NCI-H1930 (cell line): ENCODE measurements at regions not wholly inside any gene's neighbourhood (a gene's known extent, or its start where the extent isn't known, plus 50 kb on each side); places are given as distances from the start of the nearest gene placed in this dataset.

Experiments
- DNase-seq, 2 experiments: peaks; one replicate each; lab custom pipeline; 2025; lab: John Stamatoyannopoulos, UW

GRCh38 chr9:95756986-95757385 is 118.5 kb upstream of the ERCC6L2 start:
- DNase-seq, result no peak

- no peak for DNase-seq
Observed at GRCh38 chr9:95756101-95756500, 119.4 kb upstream of the ERCC6L2 start.

- no peak for DNase-seq
Observed at GRCh38 chr9:95755421-95755730, 120.1 kb upstream of the ERCC6L2 start.

- DNase-seq, result no peak
Observed at GRCh38 chr9:95754533-95755420, 120.7 kb upstream of the ERCC6L2 start.

- no peak for DNase-seq
Observed at GRCh38 chr9:95753762-95754465, 121.6 kb upstream of the ERCC6L2 start.

GRCh38 chr9:95752129-95752731 is 123.3 kb upstream of the ERCC6L2 start:
- DNase-seq, result no peak

GRCh38 chr9:95751520-95751790 is 124.0 kb upstream of the ERCC6L2 start:
- DNase-seq, result no peak

- no peak for DNase-seq
Observed at GRCh38 chr9:95750725-95751519, 124.6 kb upstream of the ERCC6L2 start.

- DNase-seq, result no peak
Observed at GRCh38 chr9:95749493-95749892, 126.0 kb upstream of the ERCC6L2 start.

GRCh38 chr9:95746408-95747180 is 128.9 kb upstream of the ERCC6L2 start:
- DNase-seq, result no peak

GRCh38 chr9:95742821-95743220 is 132.7 kb upstream of the ERCC6L2 start:
- no peak for DNase-seq

GRCh38 chr9:95741631-95742030 is 133.9 kb upstream of the ERCC6L2 start:
- DNase-seq, result no peak

- DNase-seq, result no peak
Observed at GRCh38 chr9:95740217-95741004, 135.1 kb upstream of the ERCC6L2 start.

- DNase-seq, result no peak
Observed at GRCh38 chr9:95738438-95738837, 137.1 kb upstream of the ERCC6L2 start.

- no peak for DNase-seq
Observed at GRCh38 chr9:95736891-95737522, 138.5 kb upstream of the ERCC6L2 start.

GRCh38 chr9:95736370-95736769 is 139.1 kb upstream of the ERCC6L2 start:
- DNase-seq, result no peak

- DNase-seq, result no peak
Observed at GRCh38 chr9:95735701-95736100, 139.8 kb upstream of the ERCC6L2 start.

GRCh38 chr9:95733741-95734666 is 141.5 kb upstream of the ERCC6L2 start:
- no peak for DNase-seq
